NCI-H510A treated with DMSO at 0.1 percent for 48 hours (cell line): ENCODE measurements at regions not wholly inside any gene's neighbourhood (a gene's known extent, or its start where the extent isn't known, plus 50 kb on each side); places are given as distances from the start of the nearest gene placed in this dataset.

ENCODE experiments used
- DNase-seq: peaks from one replicate; lab custom pipeline; 2025; lab: John Stamatoyannopoulos, UW

DNA sequence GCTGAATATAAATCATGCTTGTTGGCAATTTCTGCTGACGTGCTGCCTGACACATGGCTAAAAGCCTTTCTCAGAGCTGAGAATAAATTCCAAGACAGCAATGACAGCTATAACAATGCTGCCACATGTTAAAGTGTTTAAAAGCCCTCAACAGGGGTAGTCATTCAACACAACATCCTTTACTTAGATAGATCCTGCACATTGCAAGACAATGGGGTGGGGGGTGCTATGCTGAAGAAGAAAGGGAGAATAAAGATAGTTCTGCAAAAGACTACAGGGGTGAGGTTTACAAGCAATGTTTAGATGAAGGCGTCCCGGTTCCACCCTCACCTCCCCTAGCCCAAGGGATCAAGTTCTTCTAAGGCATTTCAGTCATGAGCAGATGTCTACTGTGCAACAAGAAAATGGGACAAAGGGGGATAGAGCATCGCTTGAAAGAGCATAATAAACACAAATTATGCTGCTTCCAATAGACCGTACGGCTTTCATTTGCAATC, 291.0 kb upstream of the ACVR2A start:
- DNase-seq: no peak

DNA sequence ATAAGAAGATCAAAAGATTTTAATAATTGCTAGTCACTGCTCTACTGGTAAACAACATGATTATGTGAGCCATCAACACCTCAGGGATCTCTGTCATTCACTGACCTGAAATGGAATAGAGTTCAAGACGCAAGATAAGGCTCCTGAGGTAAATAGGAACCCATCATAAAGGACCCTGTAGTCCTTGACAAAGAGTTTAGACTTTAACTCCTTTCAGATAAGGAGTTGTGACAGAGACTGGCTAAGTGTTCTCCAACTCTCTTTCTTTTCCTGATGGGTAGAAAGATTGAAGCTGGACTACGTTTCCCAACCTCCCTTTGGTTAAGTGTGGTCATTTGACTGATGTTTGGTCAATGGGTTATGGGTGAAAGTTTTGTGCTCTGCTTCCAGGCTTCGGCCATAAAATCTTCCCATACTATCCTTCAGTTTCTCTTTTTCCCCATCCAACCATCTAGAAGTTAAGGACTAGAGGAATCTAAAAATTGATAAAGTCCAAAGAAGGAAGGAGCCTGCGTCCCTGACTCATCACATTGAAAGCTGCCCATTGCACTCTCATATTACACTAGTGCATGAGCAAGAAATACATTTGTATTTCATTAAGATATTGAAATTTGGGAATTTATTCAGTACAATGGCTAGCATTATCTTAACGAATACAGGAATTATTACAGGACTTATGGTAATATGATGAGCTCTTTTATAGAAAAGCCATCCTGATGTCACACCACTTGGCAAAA, 293.7 kb upstream of the ACVR2A start:
- no peak for DNase-seq

DNA sequence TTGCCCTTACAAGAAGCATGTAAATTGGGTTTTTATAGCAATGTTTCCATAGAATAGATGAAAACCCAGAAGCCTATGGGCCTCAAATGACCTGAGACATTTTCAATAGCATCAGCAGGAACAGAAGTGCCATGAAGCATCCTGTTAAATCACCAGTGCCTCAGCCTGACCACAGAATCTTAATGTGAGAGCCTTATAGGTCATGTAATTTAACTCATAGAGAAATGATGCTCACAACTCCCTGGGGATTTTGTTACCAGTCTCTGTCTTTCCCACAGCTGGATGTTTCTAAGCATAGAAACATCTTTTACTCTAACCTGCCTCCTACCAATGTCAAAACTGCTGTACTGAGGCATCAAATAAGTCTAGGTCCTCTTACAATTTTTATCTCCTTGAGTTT, 295.8 kb upstream of the ACVR2A start:
- DNase-seq: no peak

DNA sequence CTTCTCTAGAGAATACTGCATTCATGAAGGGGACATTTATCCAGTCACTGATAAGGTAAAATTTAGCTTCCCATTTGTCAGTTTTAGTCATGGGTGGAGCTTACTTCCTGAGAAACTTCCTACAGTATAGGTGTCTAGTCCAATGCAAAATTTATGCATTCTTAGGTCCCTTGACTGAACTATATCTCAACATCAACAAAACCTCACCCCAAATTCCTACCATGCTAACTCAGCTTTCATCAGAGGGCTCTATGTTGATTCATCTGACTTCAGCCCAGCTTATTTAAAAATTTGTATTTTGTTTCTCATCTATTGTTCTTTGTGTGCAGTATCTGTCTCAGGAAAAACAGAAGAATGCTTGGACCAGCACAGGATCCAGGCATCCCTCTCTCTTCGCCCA, 296.4 kb upstream of the ACVR2A start:
- no peak for DNase-seq

DNA sequence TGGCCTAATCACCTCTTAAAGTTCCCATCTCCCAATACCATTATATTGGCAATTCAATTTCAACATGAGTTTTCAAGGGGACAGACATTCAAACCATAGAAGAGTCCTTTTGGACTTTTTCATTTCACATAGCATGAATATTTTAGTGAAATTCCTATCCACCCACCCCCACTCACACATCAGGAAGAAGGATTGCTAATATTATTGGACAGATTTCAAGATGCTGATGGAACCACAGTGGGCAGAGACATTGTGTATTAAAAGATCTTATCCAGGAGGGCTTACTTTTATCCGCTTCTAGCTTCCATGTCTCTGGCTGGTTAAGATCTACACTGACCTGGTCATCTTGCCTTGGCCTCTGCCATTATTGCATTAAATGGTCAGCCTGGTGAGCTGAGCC, 297.4 kb upstream of the ACVR2A start:
- no peak for DNase-seq

DNA sequence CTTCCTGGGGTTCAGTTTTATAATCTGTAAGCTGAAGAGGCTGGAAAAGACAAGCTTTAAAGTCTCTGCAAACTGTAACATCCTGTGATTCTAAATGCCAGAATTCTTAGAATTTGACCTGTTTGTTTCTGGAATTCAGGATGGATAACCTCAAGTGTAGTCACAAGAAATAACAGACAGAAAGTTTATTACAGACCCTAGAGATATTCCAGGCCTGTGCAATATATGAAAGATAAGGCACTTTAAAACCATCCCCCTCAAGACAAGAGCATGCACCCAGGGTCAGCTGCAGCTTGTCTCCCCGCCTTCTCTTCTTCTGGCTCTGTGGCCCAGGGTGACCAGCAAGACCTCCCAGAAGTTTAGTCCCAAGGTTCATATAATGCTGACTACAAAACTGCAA, 298.7 kb upstream of the ACVR2A start:
- DNase-seq: no peak

DNA sequence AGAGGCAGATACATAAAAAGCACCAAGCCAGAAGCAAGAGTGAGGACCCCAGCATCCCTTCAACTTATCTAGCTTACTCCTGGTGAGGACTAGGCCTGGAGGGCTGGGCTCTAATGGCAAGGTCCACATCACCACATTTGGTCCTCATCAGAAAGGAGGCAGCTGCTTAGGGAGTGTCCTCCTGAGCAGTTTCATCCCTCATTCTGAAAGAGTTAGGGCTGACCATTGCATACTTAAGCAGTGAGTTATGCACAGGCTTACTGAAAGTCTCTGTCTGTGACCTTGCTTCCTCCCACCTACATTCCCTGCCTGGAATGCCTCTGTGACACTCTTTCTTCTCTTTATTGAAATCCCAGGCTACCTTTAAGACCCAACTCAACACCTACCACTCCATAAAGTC, 301.8 kb upstream of the ACVR2A start:
- no peak for DNase-seq

DNA sequence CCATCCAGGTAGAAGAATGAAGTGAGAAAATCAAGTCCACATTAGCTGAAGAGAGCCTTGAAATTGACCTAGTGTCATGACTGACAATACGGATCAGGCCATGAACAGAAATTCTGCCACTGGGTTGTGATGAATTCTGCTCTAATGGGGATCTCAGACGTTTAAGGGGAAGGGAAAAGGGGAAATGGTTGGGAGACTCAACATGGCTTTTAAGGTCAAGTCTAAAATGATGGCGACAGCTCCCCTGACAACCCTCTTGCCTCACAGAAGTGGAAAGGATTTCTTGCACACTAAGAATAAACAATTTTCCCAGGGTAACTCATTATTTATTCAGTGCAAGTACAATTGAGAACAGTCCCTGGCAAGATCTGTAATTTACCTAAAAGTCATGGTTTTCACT, 302.5 kb upstream of the ACVR2A start:
- no peak for DNase-seq

DNA sequence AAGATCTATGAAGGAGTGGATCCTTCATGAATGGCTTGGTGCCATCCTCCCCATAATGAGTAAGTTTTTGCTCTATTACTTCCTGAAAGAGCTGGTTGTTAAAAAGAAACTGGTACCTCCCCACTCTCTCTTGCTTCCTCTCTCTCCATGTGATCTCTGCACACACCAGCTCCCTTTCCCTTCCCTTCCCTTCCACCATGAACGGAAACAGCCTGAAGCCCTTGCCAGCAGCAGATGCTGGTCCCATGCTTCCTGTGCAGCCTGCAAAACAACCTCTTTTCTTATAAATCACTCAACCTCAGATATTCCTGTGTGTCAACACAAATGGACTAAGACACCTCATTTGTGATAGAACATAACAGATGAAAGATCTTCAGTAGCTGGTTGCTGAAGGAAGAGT, 303.5 kb upstream of the ACVR2A start:
- no peak for DNase-seq

DNA sequence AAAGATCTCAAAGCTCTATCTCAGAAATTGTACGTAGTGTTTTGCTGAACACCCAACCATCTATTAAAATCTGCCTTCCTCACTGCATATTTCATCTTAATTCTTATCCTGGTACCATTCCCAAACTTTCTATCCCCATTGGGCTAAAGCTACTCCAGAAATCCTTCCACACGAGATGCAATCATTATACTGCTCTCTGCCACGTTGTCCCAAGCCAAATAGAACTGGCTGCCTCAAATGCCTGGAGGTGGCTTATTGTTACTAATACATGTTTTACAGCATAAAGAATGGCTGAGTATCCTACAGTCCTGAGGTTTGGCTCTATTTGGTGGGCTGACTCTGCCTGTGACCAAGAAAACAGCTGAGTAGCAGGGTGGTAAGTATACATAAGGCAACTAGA, 306.0 kb upstream of the ACVR2A start:
- no peak for DNase-seq

DNA sequence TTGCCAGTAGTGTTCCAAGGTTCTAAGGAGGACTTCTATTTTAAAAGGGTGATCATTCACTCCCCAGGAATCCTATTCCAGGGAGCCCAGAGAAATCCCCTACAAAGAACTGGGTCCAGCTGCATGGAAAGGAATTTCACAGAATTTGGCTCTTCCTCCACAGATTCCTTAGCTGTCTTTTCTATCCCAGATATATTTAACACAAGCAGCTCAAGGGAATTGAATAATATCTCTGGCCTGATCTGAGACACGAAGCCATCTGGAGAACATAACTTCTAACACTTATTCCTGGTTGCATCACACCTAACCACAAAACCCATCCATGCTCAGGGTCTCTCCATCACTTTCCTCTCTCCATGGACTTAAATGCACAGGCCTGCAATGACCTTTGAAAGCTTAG, 306.7 kb upstream of the ACVR2A start:
- no peak for DNase-seq

DNA sequence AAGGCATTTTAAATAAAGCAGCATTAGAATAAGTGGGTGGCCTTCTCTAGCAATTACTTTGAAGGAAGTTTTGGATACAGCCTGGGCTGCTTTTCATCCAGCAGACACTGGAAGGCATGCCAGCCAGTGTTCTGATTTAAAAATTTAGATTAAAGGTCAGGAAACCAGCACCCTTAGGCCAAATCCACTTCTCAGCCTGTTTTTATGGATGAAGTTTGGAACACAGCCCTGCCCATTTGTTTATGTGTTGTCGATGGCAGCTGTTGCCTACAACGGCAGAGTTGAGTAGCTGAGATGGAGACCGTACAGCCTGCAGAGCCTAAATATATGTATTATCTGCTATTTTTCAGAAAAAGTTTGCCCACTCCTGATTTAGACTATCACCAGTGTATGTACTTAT, 313.6 kb upstream of the ACVR2A start:
- DNase-seq: no peak

DNA sequence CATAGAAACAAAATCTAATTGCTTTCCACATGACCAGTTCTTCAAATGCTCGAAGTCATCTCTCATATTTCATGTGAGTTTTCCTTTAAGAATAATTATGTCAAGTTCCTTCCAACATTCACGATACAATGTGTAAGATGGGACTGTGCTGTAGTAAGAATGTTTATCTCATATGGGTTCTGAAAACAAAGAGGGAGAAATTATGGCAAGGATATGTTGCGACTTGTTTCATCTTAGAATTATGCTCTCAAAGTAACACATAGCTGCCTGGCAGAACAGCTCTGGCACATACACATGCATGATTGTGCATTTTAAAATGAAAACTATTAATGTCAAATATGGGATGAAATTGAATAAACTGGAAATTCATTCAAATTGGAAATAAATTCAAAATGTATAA, 314.8 kb upstream of the ACVR2A start:
- DNase-seq: no peak

DNA sequence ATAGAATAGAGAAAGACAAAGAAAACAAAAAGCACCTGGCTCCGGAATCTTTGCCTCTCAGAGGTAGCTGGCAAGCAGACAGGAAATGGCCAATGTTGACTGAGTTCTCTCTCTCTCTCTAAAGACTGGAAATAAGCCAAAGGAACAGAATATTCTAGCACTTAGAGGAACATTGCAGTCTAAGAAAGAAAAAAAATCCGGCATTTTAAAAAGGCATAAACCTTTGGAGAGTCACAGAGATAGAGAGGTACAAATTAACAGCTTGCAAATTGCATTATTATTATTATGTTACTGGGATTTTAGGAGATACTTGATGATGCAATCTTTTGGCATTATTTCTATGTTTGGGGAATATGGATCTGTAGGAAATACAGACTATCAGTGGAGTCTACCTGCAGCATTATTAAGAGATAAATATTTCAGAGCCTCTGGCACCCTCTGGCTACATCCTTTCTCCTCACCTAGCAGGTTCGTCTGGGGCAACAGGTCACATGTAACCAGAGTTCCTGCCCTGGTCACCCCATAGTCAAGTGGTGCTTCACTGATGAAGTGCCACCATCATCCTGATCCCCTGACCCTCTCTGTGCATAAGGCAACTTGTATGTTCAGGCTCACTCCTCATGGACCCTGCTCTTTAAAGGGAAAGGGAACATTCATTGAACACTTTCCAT, 318.9 kb upstream of the ACVR2A start:
- DNase-seq: peak; percentile 83

DNA sequence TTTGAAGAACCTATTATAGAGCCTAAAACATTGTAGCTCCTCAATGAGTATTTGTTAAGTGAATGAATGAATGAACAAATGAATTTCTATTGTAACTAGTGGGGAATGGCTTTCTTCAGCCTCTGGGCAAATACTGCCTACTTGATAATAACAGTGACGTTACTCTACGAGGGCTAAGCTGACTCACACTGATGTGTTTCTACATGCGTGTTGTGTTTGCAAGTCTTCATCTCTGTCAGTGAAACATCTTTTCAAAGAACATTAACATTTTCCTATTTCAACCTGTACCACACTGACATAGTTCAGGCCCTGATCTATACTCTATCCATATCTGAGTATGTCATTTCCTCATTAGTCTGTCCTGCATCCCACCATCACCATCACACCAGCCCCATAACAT, 319.9 kb upstream of the ACVR2A start:
- DNase-seq: no peak

DNA sequence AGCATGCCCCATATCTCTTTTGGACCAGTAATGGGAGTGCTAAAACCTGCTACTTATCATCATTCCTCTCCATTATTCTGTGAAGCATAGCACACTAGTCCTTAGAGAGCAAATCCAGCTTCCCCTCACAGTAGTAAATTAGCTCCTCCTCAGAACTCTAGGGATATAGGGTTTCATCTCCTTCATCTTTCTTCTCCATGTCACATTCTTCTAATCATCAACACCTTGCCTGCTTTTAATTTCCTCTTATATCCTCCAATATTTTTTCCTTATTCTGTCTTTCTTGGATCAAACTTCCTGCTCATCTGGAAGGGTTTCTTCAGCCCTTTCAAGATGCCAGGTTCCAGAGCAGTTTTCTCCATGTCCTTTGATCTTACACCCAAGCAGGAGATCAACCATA, 321.4 kb upstream of the ACVR2A start:
- DNase-seq: no peak

DNA sequence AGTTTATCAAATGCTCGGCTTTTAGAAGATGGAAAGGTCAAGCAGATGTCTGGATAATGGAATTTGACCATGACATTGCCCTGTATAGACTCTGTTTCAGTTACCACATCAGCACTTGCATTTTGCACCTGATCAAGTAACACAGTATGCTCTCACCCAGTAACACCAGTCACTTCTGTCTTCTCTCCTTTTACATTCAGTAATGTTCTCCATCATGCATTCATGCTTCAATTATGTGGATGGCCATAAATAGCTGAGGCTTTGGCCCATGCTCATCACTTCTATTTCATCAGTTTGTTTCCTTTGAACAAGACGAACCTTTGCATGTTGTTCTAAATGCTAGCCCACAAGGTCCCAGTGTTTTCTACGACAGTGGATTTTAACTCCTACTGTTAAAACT, 322.9 kb upstream of the ACVR2A start:
- no peak for DNase-seq

DNA sequence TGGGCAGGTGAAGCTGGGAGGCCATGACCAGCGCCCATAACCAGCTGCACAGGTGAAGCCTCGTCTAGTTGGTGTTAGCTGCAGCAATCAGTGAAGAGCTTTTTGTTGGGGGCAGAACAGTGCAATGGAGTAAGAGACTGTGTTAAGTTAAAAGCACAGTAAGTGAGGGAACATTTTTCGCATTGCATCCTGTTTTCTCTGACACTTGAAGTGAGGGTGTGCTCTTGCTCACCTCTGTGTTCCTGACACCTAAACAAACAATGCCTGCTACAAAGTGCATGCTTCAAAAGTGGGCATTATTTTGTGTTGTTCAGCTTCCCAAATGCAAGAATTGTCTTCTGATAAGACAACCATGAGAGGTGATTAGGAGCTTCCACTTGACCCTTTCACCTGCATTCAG, 324.0 kb upstream of the ACVR2A start:
- DNase-seq: peak; percentile 41

DNA sequence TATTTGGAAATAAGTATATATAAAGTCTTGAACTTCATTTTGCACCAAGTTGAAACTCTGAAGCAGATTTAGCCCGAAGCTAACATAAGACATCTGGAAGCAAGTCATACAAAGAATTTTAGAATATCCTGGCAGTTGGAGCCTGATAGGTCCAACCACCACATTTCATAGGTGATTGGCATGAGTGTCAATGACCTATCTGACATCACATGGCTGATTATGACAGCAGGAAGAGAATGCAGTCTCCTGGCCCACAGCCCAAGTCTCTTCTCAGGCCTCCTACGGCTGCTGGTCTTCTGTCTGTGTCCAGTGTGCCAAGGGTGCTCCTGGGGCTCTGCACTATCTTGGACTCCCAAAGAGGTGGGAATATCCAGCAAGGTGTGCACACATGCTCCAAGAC, 325.7 kb upstream of the ACVR2A start:
- no peak for DNase-seq

DNA sequence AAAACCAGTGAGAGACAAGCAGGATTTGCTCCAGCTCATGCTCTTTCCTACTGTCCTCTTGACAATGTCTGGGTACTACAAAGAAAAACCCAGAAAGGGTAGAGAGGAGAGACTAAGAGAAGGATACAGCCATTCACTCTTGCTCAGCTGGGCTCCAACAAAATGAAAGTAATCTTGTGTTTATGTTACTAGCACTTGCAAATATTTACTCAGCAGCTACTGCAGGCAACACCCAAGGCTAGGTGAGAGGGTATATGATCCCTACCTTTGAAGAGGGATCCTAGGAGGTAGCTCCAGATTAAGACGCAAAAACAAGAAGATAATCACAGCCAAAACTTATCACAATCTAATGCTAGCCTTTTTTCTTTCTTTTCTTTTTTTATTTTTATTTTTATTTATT, 329.6 kb upstream of the ACVR2A start:
- DNase-seq: no peak

DNA sequence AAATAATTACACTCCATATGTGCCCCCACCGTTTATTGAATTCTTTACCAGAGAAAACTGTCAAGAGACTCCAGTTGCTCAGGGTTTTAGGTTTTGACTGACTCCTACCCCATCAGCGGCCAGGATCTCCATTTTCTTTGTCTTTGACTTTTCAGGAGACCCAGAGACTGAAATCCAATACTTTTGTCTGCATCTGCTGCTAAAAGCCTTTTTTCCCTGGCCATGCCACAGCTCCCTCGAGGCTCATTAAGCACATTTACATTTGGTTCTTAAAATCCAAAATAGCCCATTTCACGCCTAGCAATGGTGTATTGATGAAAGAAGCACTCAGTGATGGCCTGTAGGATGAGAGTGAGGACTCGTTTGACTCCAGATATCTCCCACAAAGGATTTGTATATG, 332.6 kb upstream of the ACVR2A start:
- no peak for DNase-seq

DNA sequence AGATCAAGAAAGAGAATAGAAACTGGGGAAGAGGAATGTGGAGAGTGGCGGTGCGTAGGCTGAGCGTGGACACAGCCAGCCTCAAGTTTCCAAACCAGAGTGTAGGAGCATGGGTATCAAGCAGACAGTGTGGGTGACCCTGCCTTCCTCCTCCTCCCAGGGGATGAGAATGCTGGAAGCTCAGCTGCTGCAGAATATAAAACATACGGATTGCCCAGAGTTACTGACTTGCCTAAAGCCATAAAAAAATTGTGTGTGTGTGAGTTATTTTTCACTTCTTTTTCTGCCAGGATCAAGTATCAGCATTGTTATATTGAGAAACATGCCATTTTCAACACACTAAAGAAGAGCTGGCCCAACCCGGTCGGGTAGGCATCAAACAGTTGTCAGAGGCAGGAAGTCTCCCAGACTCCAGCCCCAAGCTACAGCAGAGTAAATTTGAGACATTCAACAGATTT, 333.3 kb upstream of the ACVR2A start:
- no peak for DNase-seq

DNA sequence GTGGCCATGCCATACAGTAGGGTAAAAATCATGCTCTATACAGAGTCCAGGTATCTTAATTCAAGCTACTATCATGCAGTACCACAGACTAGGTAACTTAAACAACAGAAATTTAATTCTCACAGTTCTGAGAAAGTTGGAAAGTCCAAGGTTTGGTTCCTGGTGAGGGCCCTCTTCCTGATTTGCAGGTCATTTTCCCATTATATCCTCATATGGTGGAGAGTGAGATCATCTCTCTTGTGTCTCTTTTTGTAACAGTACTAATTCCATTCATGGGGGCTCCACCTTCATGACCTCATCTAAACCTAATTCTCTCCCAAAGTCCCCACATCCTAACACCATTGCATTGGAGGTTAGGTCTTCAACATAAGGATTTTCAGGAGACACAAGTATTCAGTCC, 335.0 kb upstream of the ACVR2A start:
- no peak for DNase-seq

DNA sequence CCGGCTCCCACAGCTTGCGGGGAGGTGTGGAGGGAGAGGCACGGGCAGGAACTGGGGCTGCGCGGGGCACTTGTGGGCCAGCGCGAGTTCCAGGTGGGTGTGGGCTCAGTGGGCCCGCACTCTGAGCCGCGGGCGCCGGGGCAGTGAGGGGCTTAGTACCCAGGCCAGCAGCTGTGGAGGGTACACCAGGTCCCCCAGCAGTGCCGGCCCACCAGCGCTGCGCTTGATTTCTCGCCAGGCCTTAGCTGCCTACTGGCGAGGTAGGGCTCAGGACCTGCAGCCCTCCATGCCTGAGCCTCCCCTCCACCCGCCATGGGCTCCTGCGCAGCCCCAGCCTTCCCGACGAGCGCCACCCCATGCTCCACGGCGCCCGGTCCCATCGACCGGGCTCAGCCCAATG, 337.9 kb upstream of the ACVR2A start:
- no peak for DNase-seq
